Keratinocyte (primary cell): ENCODE measurements at regions not wholly inside any gene's neighbourhood (a gene's known extent, or its start where the extent isn't known, plus 50 kb on each side); places are given as distances from the start of the nearest gene placed in this dataset.

ENCODE experiments used
- EZH2 ChIP-seq: IDR thresholded peaks from one replicate; pipeline ENCODE4 v1.6.1; 2012; ENCODE audit warnings: inconsistent platforms, mild to moderate bottlenecking, low read length, moderate library complexity
- TF ChIP-seq, protein P1 (sequence below), 3 experiments: IDR thresholded peaks in 1 of 3; conservative IDR thresholded peaks in 1 of 3; optimal IDR thresholded peaks in 1 of 3; 2 replicates in 2 of 3; 3 replicates in 1 of 3; pipeline versions ENCODE3 to v1.5.1; 2011; ENCODE audit warnings: low read length in 3 of 3, mild to moderate bottlenecking in 3 of 3, moderate library complexity in 2 of 3, control low read depth in 1 of 3, inconsistent platforms in 1 of 3; ENCODE audit not compliant: insufficient read depth in 2 of 3; ENCODE audit errors: extremely low read depth in 1 of 3

DNA sequence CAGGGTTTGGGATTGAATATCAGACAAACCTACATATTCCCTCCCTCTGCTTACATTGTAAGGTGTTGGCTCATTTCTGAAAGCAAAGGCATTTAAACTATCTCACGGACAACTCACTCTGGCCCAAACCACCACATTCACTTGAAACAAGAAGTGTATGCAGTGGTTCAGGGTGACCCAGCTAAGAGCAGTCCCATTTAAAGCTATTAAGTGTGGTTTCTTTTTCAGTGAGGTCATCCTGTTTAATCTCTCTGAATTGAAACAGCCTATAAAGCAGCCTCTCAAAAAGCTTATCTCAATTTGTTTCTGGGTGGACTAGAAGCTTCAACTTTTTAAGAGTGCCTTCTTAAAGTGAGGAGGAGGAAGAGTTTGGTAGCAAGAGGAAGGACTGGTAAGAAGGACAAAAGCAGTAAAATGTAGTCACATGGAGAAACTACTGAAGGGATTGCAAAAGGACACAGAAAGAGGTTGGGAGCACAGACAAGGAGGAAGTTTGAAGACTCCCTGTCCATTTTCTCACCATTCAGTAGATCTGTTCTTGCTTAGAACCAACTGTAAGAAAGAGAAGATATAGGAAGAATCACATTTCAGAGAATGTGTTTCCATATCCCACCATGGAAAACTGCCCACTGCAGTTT lies 151.6 kb downstream of the TMCO5A start:
- TF ChIP-seq, protein P1, sequence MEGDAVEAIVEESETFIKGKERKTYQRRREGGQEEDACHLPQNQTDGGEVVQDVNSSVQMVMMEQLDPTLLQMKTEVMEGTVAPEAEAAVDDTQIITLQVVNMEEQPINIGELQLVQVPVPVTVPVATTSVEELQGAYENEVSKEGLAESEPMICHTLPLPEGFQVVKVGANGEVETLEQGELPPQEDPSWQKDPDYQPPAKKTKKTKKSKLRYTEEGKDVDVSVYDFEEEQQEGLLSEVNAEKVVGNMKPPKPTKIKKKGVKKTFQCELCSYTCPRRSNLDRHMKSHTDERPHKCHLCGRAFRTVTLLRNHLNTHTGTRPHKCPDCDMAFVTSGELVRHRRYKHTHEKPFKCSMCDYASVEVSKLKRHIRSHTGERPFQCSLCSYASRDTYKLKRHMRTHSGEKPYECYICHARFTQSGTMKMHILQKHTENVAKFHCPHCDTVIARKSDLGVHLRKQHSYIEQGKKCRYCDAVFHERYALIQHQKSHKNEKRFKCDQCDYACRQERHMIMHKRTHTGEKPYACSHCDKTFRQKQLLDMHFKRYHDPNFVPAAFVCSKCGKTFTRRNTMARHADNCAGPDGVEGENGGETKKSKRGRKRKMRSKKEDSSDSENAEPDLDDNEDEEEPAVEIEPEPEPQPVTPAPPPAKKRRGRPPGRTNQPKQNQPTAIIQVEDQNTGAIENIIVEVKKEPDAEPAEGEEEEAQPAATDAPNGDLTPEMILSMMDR (optimal IDR thresholded peaks at IDR 0.05 in 1 of 3, IDR thresholded peaks at IDR 0.05 in 1 of 3, conservative IDR thresholded peaks at IDR 0.05 in 1 of 3; ENCODE audit: extremely low read depth in 1 of 3, insufficient read depth in 2 of 3, low read length in 3 of 3): no peak
- TF ChIP-seq EZH2: no peak
